Left lung (tissue), 4 donors: ENCODE measurements at regions not wholly inside any gene's neighbourhood (a gene's known extent, or its start where the extent isn't known, plus 50 kb on each side); places are given as distances from the start of the nearest gene placed in this dataset.

ENCODE experiments used
- ATAC-seq: fragments of 200-7000 bp; cut with Tn5 transposase; one replicate; pipeline ENCODE4 v1.9.1; 2020; ENCODE audit warnings: moderate library complexity
- DNase-seq, 4 donors: peaks; one replicate each; pipeline ENCODE4 v3.0.0-alpha.2; 2013 to 2020
- H3K27ac ChIP-seq, 2 donors: fragments of 200-600 bp; sonication (generic) in 1 of 2; one replicate each; pipeline versions ENCODE4 v1.5.0 to v1.8.0; 2020 to 2021
- H3K27me3 ChIP-seq, 2 donors: fragments of 200-600 bp; sonication (generic) in 1 of 2; one replicate each; pipeline versions ENCODE4 v1.5.0 to v1.8.0; 2020 to 2021
- H3K36me3 ChIP-seq, 2 donors: fragments of 200-600 bp; sonication (generic) in 1 of 2; one replicate each; pipeline versions ENCODE4 v1.5.0 to v1.8.0; 2020 to 2021
- H3K4me1 ChIP-seq, 2 donors: fragments of 200-600 bp; one replicate each; pipeline ENCODE4 v1.8.0; 2021
- H3K4me3 ChIP-seq, 2 donors: fragments of 200-600 bp; sonication (generic) in 1 of 2; one replicate each; pipeline versions ENCODE4 v1.5.0 to v1.8.0; 2020 to 2021; ENCODE audit warnings: mild to moderate bottlenecking in 1 of 2
- H3K9me3 ChIP-seq, 2 donors: fragments of 200-600 bp; sonication (generic) in 1 of 2; one replicate each; pipeline versions ENCODE4 v1.5.0 to v1.8.0; 2020 to 2021
- CTCF ChIP-seq, 2 donors: fragments of 200-600 bp; sonication (generic) in 1 of 2; IDR thresholded peaks; one replicate each; pipeline versions ENCODE4 v1.5.0 to v1.8.0; 2021; ENCODE audit warnings: antibody characterized with exemption in 2 of 2
- intact Hi-C, 2 donors: fragments of 100-400 bp; cut with DNase I; formaldehyde crosslinking; loops; one replicate each; pipeline versions ENCODE4 v1.11.2 to v1.14.2; 2022
- donor health status: DM: no; HTN: yes; CAD: no.
- donor health status: DM: no; HTN: no; CAD: no.

- Histone ChIP-seq H3K4me1 (no peaks in the 10 kb centered on the region), H3K4me3 (no peak overlapping the region), H3K36me3 (no peaks in the 10 kb centered on the region), H3K27me3 (no peaks in the 10 kb centered on the region), H3K27ac (no peak overlapping the region), H3K9me3 (no peaks in the 10 kb centered on the region)
- intact Hi-C loops: no loop called here
- TF ChIP-seq CTCF (IDR thresholded peaks at IDR 0.05): no peak
- ATAC-seq (no peak), DNase-seq (no peak)
These were observed 585.2 kb downstream of the BRINP1 start for GRCh38 chr9:118784033-118784432.

- intact Hi-C loops: no loop called here
- Histone ChIP-seq H3K27ac (no peak overlapping the region), H3K4me1 (no peaks in the 10 kb centered on the region), H3K4me3 (no peak overlapping the region), H3K36me3 (no peaks in the 10 kb centered on the region), H3K9me3 (no peaks in the 10 kb centered on the region), H3K27me3 (no peaks in the 10 kb centered on the region)
- no peak for TF ChIP-seq CTCF (IDR thresholded peaks at IDR 0.05)
- DNase-seq: no peak
- ATAC-seq: no peak
These were observed 583.8 kb downstream of the BRINP1 start for GRCh38 chr9:118785456-118785855.

GRCh38 chr9:118786877-118787276 is 582.4 kb downstream of the BRINP1 start:
- H3K27me3 ChIP-seq: no peaks in the 10 kb centered on the region
- DNase-seq: no peak
- TF ChIP-seq CTCF (IDR thresholded peaks at IDR 0.05): no peak
- no peaks in the 10 kb centered on the region for H3K36me3 ChIP-seq
- H3K27ac ChIP-seq: no peak overlapping the region
- H3K4me1 ChIP-seq: no peaks in the 10 kb centered on the region
- no peaks in the 10 kb centered on the region for H3K9me3 ChIP-seq
- ATAC-seq: no peak
- intact Hi-C loops: no loop called here
- H3K4me3 ChIP-seq: no peak overlapping the region

- H3K36me3 ChIP-seq: no peaks in the 10 kb centered on the region
- no peaks in the 10 kb centered on the region for H3K27me3 ChIP-seq
- no peak for TF ChIP-seq CTCF (IDR thresholded peaks at IDR 0.05)
- H3K4me1 ChIP-seq: no peaks in the 10 kb centered on the region
- peak in 1 of 4 donors; percentile 68 for DNase-seq
- H3K27ac ChIP-seq: no peak overlapping the region
- no peak for ATAC-seq
- no peak overlapping the region for H3K4me3 ChIP-seq
- intact Hi-C loops: no loop called here
- H3K9me3 ChIP-seq: peaks cover 0 to 12% of the 10 kb centered on the region in 2 donors
These were observed 560.0 kb downstream of the BRINP1 start for GRCh38 chr9:118809160-118809625.

- peak; percentile 63 for ATAC-seq
- intact Hi-C loops: no loop called here
- H3K36me3 ChIP-seq: no peaks in the 10 kb centered on the region
- peak in 1 of 2 donors; percentile 43 for TF ChIP-seq CTCF (IDR thresholded peaks at IDR 0.05)
- no peaks in the 10 kb centered on the region for H3K4me1 ChIP-seq
- H3K27me3 ChIP-seq: no peaks in the 10 kb centered on the region
- H3K9me3 ChIP-seq: no peaks in the 10 kb centered on the region
- no peak overlapping the region for H3K4me3 ChIP-seq
- no peak overlapping the region for H3K27ac ChIP-seq
- no peak for DNase-seq
These were observed 539.9 kb downstream of the BRINP1 start for GRCh38 chr9:118829334-118829733.
